Central memory CD8-positive, alpha-beta T cell (primary cell): ENCODE measurements at regions not wholly inside any gene's neighbourhood (a gene's known extent, or its start where the extent isn't known, plus 50 kb on each side); places are given as distances from the start of the nearest gene placed in this dataset.

Experiments used
- ATAC-seq: fragments of 150-1000 bp; cut with Tn5 transposase; replicated peaks from 2 replicates; pipeline ENCODE4 v1.10.0; 2022; ENCODE audit warnings: mild to moderate bottlenecking, moderate FRiP score, moderate number of reproducible peaks; ENCODE audit not compliant: poor library complexity, severe bottlenecking; ENCODE audit errors: extremely low read depth
- DNase-seq, 2 donors: peaks; one replicate each; pipeline ENCODE4 v3.0.0; 2021; ENCODE audit warnings: low spot score in 2 of 2
- H3K27ac Mint-ChIP-seq: one replicate; pipeline ENCODE4 v1.8.0; 2022; ENCODE audit warnings: low read depth, mild to moderate bottlenecking, moderate library complexity, mixed read lengths
- H3K27me3 Mint-ChIP-seq: one replicate; pipeline ENCODE4 v1.8.0; 2022; ENCODE audit warnings: mixed read lengths
- H3K36me3 Mint-ChIP-seq: one replicate; pipeline ENCODE4 v1.8.0; 2022; ENCODE audit warnings: mild to moderate bottlenecking, moderate library complexity, mixed read lengths; ENCODE audit not compliant: insufficient read depth
- H3K4me1 Mint-ChIP-seq: one replicate; pipeline ENCODE4 v1.8.0; 2022; ENCODE audit warnings: mixed read lengths
- H3K4me3 Mint-ChIP-seq: one replicate; pipeline ENCODE4 v1.8.0; 2022; ENCODE audit warnings: mild to moderate bottlenecking, moderate library complexity, mixed read lengths
- H3K9me3 Mint-ChIP-seq: one replicate; pipeline ENCODE4 v1.8.0; 2022; ENCODE audit warnings: mixed read lengths

GRCh38 chr5:56350597-56351170, 117.6 kb upstream of the ANKRD55 start:
- no peak overlapping the region for H3K4me3 Mint-ChIP-seq
- H3K9me3 Mint-ChIP-seq = no peaks in the 10 kb centered on the region
- no peaks in the 10 kb centered on the region for H3K36me3 Mint-ChIP-seq
- DNase-seq = no peak
- H3K27ac Mint-ChIP-seq = no peak overlapping the region
- no peaks in the 10 kb centered on the region for H3K4me1 Mint-ChIP-seq
- peaks cover 28% of the 10 kb centered on the region for H3K27me3 Mint-ChIP-seq
- no peak for ATAC-seq

DNA sequence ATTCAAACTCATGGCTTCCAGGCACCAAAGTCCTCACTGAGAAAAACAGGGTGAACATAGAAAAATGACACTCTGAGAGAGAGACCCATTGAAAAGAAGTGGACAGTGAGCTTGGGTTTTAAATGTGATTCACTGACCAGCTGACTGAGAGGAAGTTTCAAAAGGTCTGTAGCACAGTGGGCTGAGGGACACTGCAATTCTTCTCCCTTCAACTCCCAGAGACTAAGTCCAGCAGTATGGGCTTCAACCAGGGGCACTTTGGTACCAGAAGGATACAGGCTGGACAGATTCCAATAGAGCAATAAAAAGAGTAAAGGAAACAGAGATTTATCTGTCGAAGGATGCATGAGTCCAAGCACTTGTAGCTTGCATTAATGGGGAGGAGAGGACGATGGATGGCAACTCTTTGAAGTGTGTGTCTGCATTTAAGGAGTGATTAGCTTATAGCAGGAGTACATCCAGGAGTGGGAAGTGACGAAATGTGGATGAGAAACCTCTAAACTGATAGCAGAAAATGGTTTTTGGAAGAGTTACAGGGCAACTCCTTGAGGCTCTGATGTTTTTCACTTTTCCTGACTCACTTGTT, 117.0 kb upstream of the ANKRD55 start:
- ATAC-seq (no peak), DNase-seq (no peak)
- peaks cover 28% of the 10 kb centered on the region for H3K27me3 Mint-ChIP-seq
- H3K4me1 Mint-ChIP-seq = no peaks in the 10 kb centered on the region
- H3K4me3 Mint-ChIP-seq = no peak overlapping the region
- H3K27ac Mint-ChIP-seq = no peak overlapping the region
- H3K36me3 Mint-ChIP-seq = no peaks in the 10 kb centered on the region
- H3K9me3 Mint-ChIP-seq = no peaks in the 10 kb centered on the region

GRCh38 chr5:56349461-56349860, 116.3 kb upstream of the ANKRD55 start:
- no peak overlapping the region for H3K4me3 Mint-ChIP-seq
- no peak for ATAC-seq
- H3K27ac Mint-ChIP-seq = no peak overlapping the region
- H3K27me3 Mint-ChIP-seq = peaks cover 28% of the 10 kb centered on the region
- H3K36me3 Mint-ChIP-seq = no peaks in the 10 kb centered on the region
- no peak for DNase-seq
- no peaks in the 10 kb centered on the region for H3K4me1 Mint-ChIP-seq
- H3K9me3 Mint-ChIP-seq = no peaks in the 10 kb centered on the region

GRCh38 chr5:56346741-56347535, 113.8 kb upstream of the ANKRD55 start:
- ATAC-seq (no peak), DNase-seq (no peak)
- Mint-ChIP-seq H3K4me1 (no peaks in the 10 kb centered on the region), H3K36me3 (no peaks in the 10 kb centered on the region), H3K9me3 (no peaks in the 10 kb centered on the region), H3K27ac (no peak overlapping the region), H3K4me3 (no peak overlapping the region), H3K27me3 (peaks cover 28% of the 10 kb centered on the region)

- DNase-seq (no peak), ATAC-seq (no peak)
- Mint-ChIP-seq H3K4me3 (no peak overlapping the region), H3K27me3 (peaks cover 28% of the 10 kb centered on the region), H3K4me1 (no peaks in the 10 kb centered on the region), H3K9me3 (no peaks in the 10 kb centered on the region), H3K27ac (no peak overlapping the region), H3K36me3 (no peaks in the 10 kb centered on the region)
These were observed 113.0 kb upstream of the ANKRD55 start for GRCh38 chr5:56346044-56346710.

DNA sequence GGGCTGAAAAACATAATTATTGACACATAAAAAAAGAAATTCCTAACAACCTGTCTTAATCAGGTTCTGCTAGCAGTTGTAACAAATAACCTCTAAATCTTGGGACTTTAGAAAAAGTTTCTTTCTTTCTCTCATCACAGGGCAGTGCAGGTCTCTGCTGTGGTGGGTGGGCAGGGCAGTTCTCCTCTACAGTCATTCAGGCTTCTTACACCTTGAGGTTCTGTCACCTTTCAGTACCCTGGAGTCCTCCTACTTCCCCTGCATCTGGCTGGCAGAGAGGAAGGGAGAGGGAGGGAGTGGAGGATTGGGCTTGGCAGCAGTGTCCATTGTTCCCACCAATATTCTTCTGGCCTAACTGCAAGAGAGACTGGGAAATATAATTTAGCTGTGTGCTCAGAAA, 112.2 kb upstream of the ANKRD55 start:
- no peak overlapping the region for H3K4me3 Mint-ChIP-seq
- ATAC-seq (no peak), DNase-seq (no peak)
- H3K27me3 Mint-ChIP-seq = peaks cover 28% of the 10 kb centered on the region
- no peak overlapping the region for H3K27ac Mint-ChIP-seq
- no peaks in the 10 kb centered on the region for H3K9me3 Mint-ChIP-seq
- no peaks in the 10 kb centered on the region for H3K4me1 Mint-ChIP-seq
- H3K36me3 Mint-ChIP-seq = no peaks in the 10 kb centered on the region

DNA sequence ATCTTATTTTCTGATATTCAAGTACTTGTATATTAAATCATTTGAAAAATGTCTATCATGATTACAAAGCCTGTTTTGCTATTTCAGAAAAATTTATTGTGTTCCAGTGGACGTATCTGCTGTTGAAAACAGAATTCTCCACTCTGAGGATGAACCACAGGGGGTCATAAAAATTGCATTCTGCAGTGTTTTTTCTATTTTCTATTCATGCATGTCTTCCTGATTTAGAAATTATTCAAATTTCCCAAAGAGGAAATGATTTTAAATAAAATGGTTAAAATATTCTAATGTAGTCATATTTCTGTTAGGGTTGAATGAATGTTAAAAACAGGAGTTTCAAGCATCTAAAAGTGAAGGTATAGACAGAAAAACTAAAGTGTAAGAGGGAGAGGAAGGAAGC, 111.5 kb upstream of the ANKRD55 start:
- no peak for ATAC-seq
- no peaks in the 10 kb centered on the region for H3K9me3 Mint-ChIP-seq
- DNase-seq = no peak
- H3K36me3 Mint-ChIP-seq = no peaks in the 10 kb centered on the region
- H3K27me3 Mint-ChIP-seq = peaks cover 29% of the 10 kb centered on the region
- no peak overlapping the region for H3K4me3 Mint-ChIP-seq
- no peak overlapping the region for H3K27ac Mint-ChIP-seq
- H3K4me1 Mint-ChIP-seq = no peaks in the 10 kb centered on the region

DNA sequence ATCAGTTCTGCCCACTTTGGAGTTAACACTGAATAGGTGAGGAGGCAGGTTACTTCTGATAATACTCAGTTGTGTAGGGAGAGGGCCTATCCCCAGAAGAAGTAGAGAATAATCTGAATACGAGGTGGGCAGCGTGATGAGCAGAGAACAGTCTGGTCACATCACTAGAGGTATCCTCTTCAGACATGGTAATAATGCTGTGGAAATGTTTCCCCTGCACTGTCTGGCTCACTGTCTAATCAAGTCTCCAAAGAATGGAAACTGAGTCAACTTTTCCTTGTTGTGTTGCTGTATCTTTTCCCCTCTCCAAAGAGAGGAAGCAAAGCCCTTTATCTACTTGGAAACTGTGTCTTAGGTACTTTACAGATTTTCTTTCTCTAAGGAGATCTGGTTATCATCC, 110.9 kb upstream of the ANKRD55 start:
- ATAC-seq = no peak
- H3K36me3 Mint-ChIP-seq = no peaks in the 10 kb centered on the region
- H3K27me3 Mint-ChIP-seq = peaks cover 29% of the 10 kb centered on the region
- H3K9me3 Mint-ChIP-seq = no peaks in the 10 kb centered on the region
- H3K4me3 Mint-ChIP-seq = no peak overlapping the region
- H3K27ac Mint-ChIP-seq = no peak overlapping the region
- no peak for DNase-seq
- H3K4me1 Mint-ChIP-seq = no peaks in the 10 kb centered on the region

GRCh38 chr5:56342616-56343015, 109.5 kb upstream of the ANKRD55 start:
- Mint-ChIP-seq H3K4me1 (no peaks in the 10 kb centered on the region), H3K4me3 (no peak overlapping the region), H3K36me3 (no peaks in the 10 kb centered on the region), H3K9me3 (peaks cover 5% of the 10 kb centered on the region), H3K27ac (no peak overlapping the region), H3K27me3 (peaks cover 33% of the 10 kb centered on the region)
- DNase-seq (no peak), ATAC-seq (no peak)

DNA sequence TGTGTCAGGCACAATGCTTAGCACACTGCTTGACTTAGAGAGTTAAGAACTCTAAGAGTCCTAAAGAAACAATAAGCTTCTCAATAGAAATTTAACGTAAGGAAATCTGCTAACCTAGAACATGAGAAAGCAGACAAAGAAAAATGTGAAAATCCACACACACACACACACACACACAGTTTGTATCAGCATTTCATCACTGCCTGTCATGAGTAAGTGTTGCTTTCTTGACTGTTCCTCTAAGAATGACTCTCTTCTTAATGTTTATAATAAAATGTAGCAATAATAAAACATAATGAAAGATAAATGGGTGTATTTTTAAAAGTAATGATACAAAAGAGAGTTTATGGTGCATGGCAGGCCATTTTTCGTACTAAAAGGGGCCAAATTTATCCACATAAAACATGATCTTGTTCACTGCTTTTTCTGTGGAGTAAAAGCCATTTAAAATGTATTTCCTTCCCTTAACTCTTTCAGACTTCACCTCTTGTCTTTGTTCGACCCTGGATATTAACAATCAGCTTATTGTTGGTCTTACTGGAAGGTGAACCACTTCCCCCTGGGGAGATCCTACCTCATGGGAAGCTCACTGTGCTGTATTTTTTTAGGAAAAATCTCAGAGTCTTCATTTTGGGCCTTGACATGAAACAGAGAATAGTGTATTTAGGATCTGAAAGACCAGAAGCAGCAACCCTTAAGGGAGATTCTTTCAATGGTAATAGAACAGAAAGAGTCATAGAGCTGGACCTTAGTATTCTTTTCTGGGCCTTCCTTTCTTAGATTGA, 107.3 kb upstream of the ANKRD55 start:
- no peak for DNase-seq
- ATAC-seq = no peak
- Mint-ChIP-seq H3K27me3 (peaks cover 21% of the 10 kb centered on the region), H3K9me3 (peaks cover 5% of the 10 kb centered on the region), H3K4me1 (no peaks in the 10 kb centered on the region), H3K4me3 (no peak overlapping the region), H3K27ac (no peak overlapping the region), H3K36me3 (no peaks in the 10 kb centered on the region)

GRCh38 chr5:56339732-56340131, 106.6 kb upstream of the ANKRD55 start:
- Mint-ChIP-seq H3K36me3 (no peaks in the 10 kb centered on the region), H3K4me1 (no peaks in the 10 kb centered on the region), H3K4me3 (no peak overlapping the region), H3K9me3 (peaks cover 5% of the 10 kb centered on the region), H3K27ac (no peak overlapping the region), H3K27me3 (peaks cover 21% of the 10 kb centered on the region)
- DNase-seq = no peak
- ATAC-seq = no peak

DNA sequence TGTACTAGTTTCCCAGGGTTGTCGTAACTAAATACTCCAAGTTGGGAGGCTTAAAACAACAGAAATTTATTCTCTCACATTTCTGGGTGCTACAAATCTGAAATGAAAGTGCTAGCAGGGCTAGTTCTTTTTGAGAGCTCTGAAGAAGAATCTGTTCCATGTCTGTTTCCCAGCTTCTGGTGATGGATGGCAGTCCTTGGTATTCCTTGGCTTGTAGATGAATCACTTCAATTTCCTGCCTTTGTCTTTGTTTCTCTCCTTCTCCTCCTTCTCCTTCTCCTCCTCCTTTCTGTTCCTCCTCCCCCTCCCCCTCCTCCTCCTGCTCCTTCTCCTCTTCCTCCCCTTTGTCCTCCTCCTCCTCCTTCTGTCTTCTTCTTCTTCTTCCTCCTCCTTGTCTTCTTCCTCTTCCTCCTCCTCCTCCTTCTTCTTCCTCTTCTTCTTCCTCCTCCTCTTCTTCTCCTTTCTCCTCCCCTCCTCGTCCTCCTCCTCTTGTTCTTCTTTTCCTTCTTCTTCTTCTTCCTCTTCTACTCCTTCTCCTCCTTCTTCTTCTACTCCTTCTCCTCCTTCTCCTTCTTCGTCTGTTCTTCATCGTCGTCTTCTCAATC, 104.7 kb upstream of the ANKRD55 start:
- Mint-ChIP-seq H3K9me3 (peaks cover 5% of the 10 kb centered on the region), H3K27me3 (peaks cover 21% of the 10 kb centered on the region), H3K4me3 (no peak overlapping the region), H3K36me3 (no peaks in the 10 kb centered on the region), H3K27ac (no peak overlapping the region), H3K4me1 (no peaks in the 10 kb centered on the region)
- DNase-seq (no peak), ATAC-seq (no peak)
